GM23248 (cell line): ENCODE measurements at regions not wholly inside any gene's neighbourhood (a gene's known extent, or its start where the extent isn't known, plus 50 kb on each side); places are given as distances from the start of the nearest gene placed in this dataset.

Experiments used
- EZH2 ChIP-seq: fragments of 200-600 bp; sonication (generic); IDR thresholded peaks from 2 replicates; pipeline ENCODE4 v1.6.1; 2018; ENCODE audit warnings: antibody characterized with exemption, mild to moderate bottlenecking; ENCODE audit not compliant: insufficient read depth, poor library complexity, severe bottlenecking
- EZH2phosphoT487 ChIP-seq: fragments of 200-600 bp; sonication (generic); IDR thresholded peaks from 2 replicates; pipeline ENCODE4 v1.6.1; 2018; ENCODE audit warnings: antibody characterized with exemption, moderate library complexity, mild to moderate bottlenecking, low read depth; ENCODE audit not compliant: insufficient read depth

GRCh38 chr2:40034801-40035200 lies 255.7 kb upstream of the THUMPD2 start:
- no peak for TF ChIP-seq EZH2
- no peak for TF ChIP-seq EZH2phosphoT487
